Epithelial cell of proximal tubule (primary cell): ENCODE measurements at regions not wholly inside any gene's neighbourhood (a gene's known extent, or its start where the extent isn't known, plus 50 kb on each side); places are given as distances from the start of the nearest gene placed in this dataset.

ENCODE experiments used
- DNase-seq: peaks from one replicate; pipeline ENCODE4 v3.0.0-alpha.2; 2011; ENCODE audit warnings: low read depth
- H3K4me3 ChIP-seq: 2 replicates; pipeline ENCODE4 v1.5.1; 2011; ENCODE audit warnings: low read depth, mild to moderate bottlenecking, low read length
- CTCF ChIP-seq: conservative IDR thresholded peaks from 2 replicates; pipeline ENCODE4 v1.5.1; 2012; ENCODE audit warnings: low read depth, mild to moderate bottlenecking, low read length

GRCh38 chr3:27826448-27826847, 104.3 kb upstream of the EOMES start:
- no peak for DNase-seq
- TF ChIP-seq CTCF: no peak
- no peak overlapping the region for H3K4me3 ChIP-seq

GRCh38 chr3:27827041-27827440, 104.9 kb upstream of the EOMES start:
- no peak for DNase-seq
- TF ChIP-seq CTCF: no peak

DNA sequence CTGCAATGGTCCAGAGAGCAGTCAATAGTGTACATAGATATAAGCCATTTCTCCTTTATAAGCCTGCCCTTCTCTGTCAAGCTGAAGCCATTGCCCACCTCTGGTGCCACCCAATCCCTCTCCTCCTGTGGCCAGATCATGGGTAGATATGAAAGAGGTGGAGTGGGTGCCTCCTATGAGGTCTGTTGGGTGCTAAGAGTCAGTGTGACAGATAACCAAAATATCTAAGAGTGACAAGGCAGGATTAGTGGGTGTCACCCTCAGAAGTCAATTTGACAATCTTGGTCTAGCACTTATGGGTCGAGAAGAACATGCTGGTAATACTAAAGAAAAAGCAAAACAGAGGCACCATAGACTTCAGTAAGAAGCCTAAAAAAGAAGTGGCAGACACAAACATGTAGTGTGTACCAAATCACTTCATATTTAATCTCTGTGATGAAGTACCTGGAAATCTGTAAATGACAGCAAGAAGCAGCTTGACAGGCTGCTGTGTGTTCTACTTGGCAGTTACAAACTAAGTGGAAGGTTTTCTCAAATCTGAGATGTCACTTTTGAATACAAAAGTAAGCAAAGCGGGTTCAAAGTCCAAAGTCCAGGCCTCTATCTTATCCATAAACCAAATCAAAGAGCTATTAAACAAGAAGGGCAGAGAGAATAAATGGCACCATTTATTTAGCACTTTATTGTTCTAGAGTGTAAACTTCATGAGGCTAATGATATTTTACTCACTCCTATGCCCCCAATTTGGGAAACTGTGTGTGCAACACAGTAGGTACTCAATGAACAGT, 118.9 kb upstream of the EOMES start:
- DNase-seq: no peak
- no peak for TF ChIP-seq CTCF

More at GRCh38 chr3:27827041-27827440, 104.9 kb upstream of the EOMES start:
- no peak overlapping the region for H3K4me3 ChIP-seq

DNA sequence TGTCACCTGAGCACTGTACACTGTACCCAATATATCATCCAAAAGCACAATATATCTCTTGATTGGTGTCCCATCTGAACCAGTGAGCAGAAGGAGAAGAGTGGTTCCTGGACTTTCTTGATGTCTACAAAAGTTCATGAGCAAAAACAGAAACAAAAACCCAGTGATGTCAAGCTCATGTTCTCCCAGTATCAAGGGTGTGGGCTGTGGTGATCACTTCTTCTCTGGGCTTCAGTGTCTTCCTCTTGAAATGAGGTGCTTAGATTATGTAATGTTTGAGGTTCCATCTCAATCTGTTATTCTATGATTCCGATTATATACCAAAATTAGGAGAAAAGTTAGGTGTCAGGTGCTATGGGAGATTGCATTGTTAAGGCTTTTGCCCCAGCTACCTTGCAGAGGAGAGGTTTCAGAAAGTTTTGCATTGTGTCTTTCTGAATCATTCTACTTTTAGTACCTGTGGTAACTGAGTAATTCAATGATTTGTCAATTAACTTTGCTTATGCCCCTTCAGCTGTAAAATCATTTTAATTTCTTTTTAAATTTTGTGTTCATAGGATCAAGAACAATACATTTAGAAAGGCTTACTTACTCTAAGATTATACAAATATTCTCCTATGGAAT, 122.0 kb upstream of the EOMES start:
- no peak overlapping the region for H3K4me3 ChIP-seq
- DNase-seq: no peak
- no peak for TF ChIP-seq CTCF

More for the DNA sequence above, 118.9 kb upstream of the EOMES start:
- no peak overlapping the region for H3K4me3 ChIP-seq

DNA sequence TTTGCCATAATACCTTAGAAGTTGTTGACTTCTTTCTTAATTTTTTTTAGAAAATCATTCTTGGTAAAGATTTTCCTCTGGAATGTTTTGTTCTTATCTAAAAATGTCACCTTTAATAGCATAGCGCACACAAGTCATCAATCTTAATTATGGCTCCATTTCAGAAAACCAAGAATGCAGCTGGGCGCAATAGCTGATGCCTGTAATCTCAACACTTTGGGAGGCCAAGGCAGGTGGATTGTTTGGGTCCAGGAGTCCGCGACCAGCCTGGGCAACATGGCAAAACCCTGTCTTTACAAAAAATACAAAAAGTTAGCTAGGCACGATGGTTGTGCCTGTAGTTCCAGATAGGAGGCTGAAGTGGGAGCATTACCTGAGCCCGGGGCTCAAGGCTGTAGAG, 125.6 kb upstream of the EOMES start:
- no peak for DNase-seq
- no peak for TF ChIP-seq CTCF
- no peak overlapping the region for H3K4me3 ChIP-seq

DNA sequence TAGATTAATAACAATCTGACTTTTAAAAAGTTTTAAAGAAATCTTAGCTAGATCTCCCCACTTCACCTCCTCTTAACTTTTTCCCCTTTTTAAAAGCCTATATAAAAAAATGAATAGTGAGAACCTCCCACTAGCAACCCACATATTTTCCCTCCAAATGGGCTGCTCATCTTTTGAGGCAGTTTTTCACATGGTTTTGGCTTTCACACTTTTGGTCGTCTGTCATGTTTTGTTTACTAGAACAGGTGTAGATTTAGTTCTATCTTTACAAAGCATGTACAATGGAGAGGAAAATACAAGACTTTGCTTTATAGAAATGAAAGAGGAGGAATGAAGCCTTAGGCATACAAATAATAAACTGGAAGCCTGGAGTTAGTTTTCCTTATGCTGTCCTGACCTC, 126.7 kb upstream of the EOMES start:
- DNase-seq: no peak
- H3K4me3 ChIP-seq: no peak overlapping the region
- TF ChIP-seq CTCF: no peak
